ENCODE measurements at regions not wholly inside any gene's neighbourhood (a gene's known extent, or its start where the extent isn't known, plus 50 kb on each side); places are given as distances from the start of the nearest gene placed in this dataset.
"Not testable (repeated sequence)": the region's sequence is repeated elsewhere in the genome, so short reads cannot be mapped to it uniquely, and the experiment has no call there.

- H3K4me3 ChIP-seq = no peak overlapping the region
- no peak overlapping the region for H3K27ac ChIP-seq
Observed at GRCh38 chr16:77111056-77111565, 79.9 kb upstream of the MON1B start.

GRCh38 chr16:77112746-77113145 lies 78.2 kb upstream of the MON1B start:
- H3K4me3 ChIP-seq = no peak overlapping the region

GRCh38 chr16:77113835-77114234 lies 77.2 kb upstream of the MON1B start:
- no peak overlapping the region for H3K4me3 ChIP-seq
- H3K27ac ChIP-seq = no peak overlapping the region

More at GRCh38 chr16:77112746-77113145, 78.2 kb upstream of the MON1B start:
- H3K27ac ChIP-seq = no peak overlapping the region

GRCh38 chr16:77114361-77114760 lies 76.6 kb upstream of the MON1B start:
- not testable (repeated sequence) for H3K4me3 ChIP-seq
- peak overlapping the region in 1 of 21 experiments; percentile 19 for H3K27ac ChIP-seq

- H3K4me3 ChIP-seq = no peak overlapping the region
- H3K27ac ChIP-seq = no peak overlapping the region
Observed at GRCh38 chr16:77116856-77117255, 74.1 kb upstream of the MON1B start.

- Histone ChIP-seq H3K27ac (no peak overlapping the region), H3K4me3 (no peak overlapping the region)
Observed at GRCh38 chr16:77117707-77118106, 73.3 kb upstream of the MON1B start.

- no peak overlapping the region for H3K27ac ChIP-seq
- no peak overlapping the region for H3K4me3 ChIP-seq
Observed at GRCh38 chr16:77131398-77131797, 59.6 kb upstream of the MON1B start.

GRCh38 chr16:77132051-77132618 lies 58.9 kb upstream of the MON1B start:
- Histone ChIP-seq H3K27ac (no peak overlapping the region), H3K4me3 (no peak overlapping the region)

GRCh38 chr16:77133706-77134105 lies 57.3 kb upstream of the MON1B start:
- H3K27ac ChIP-seq = no peak overlapping the region
- no peak overlapping the region for H3K4me3 ChIP-seq

- Histone ChIP-seq H3K27ac (peak overlapping the region in 1 of 21 experiments; percentile 5), H3K4me3 (no peak overlapping the region)
Observed at GRCh38 chr16:77137045-77137444, 53.9 kb upstream of the MON1B start.

Measured in skin epidermis (tissue), 12 donors.